Fibroblast of lung (primary cell): ENCODE measurements at regions not wholly inside any gene's neighbourhood (a gene's known extent, or its start where the extent isn't known, plus 50 kb on each side); places are given as distances from the start of the nearest gene placed in this dataset.

Experiments
- DNase-seq, 2 donors: peaks; one replicate each; pipeline versions ENCODE4 v3.0.0 to v3.0.0-alpha.2; 2010; ENCODE audit warnings: low read depth in 2 of 2
- H2AFZ ChIP-seq: 2 replicates; pipeline ENCODE4 v1.5.1; 2012; ENCODE audit warnings: low read length, control low read depth, inconsistent platforms
- H3K27ac ChIP-seq: 2 replicates; pipeline ENCODE4 v1.5.1; 2011; ENCODE audit warnings: low read length, control low read depth; ENCODE audit not compliant: insufficient read depth
- H3K27me3 ChIP-seq: 2 replicates; pipeline ENCODE4 v1.5.1; 2011; ENCODE audit warnings: mild to moderate bottlenecking, low read length; ENCODE audit not compliant: control insufficient read depth, insufficient read depth
- H3K36me3 ChIP-seq: 2 replicates; pipeline ENCODE4 v1.5.1; 2011; ENCODE audit warnings: low read length; ENCODE audit not compliant: control insufficient read depth, insufficient read depth
- H3K4me1 ChIP-seq: 2 replicates; pipeline ENCODE4 v1.5.1; 2011; ENCODE audit warnings: low read length; ENCODE audit not compliant: control insufficient read depth, insufficient read depth; ENCODE audit errors: extremely low read depth
- H3K4me2 ChIP-seq: 2 replicates; pipeline ENCODE4 v1.5.1; 2011; ENCODE audit warnings: low read length, control low read depth; ENCODE audit not compliant: insufficient read depth; ENCODE audit errors: extremely low read depth
- H3K4me3 ChIP-seq, 4 experiments: fragments of 200-600 bp in 1 of 4; sonication (generic) in 1 of 4; replicated peaks in 1 of 4; 2 replicates each; pipeline ENCODE4 v1.5.1; 2011 to 2016; ENCODE audit warnings: low read length in 4 of 4, low read depth in 3 of 4, mild to moderate bottlenecking in 3 of 4, control low read depth in 2 of 4, inconsistent platforms in 1 of 4, mixed read lengths in 1 of 4; ENCODE audit not compliant: insufficient read depth in 1 of 4; ENCODE audit errors: control extremely low read depth in 1 of 4
- H3K79me2 ChIP-seq: 2 replicates; pipeline ENCODE4 v1.5.1; 2012; ENCODE audit warnings: mild to moderate bottlenecking, low read length, inconsistent platforms; ENCODE audit not compliant: control insufficient read depth, insufficient read depth
- H3K9ac ChIP-seq: 2 replicates; pipeline ENCODE4 v1.5.1; 2011; ENCODE audit warnings: mild to moderate bottlenecking, low read length, control low read depth; ENCODE audit not compliant: insufficient read depth
- H3K9me3 ChIP-seq: 2 replicates; pipeline ENCODE4 v1.5.1; 2012; ENCODE audit warnings: low read depth, low read length; ENCODE audit not compliant: control insufficient read depth, insufficient read depth
- H4K20me1 ChIP-seq: 2 replicates; pipeline ENCODE4 v1.5.1; 2011; ENCODE audit warnings: low read length; ENCODE audit not compliant: control insufficient read depth, insufficient read depth; ENCODE audit errors: extremely low read depth
- CTCF ChIP-seq, 2 donors: IDR thresholded peaks in 1 of 2; conservative IDR thresholded peaks in 1 of 2; 1 replicate in 1 of 2; 2 replicates in 1 of 2; pipeline ENCODE4 v1.5.1; 2011 to 2012; ENCODE audit warnings: low read length in 2 of 2, control low read depth in 1 of 2, inconsistent platforms in 1 of 2, low read depth in 1 of 2, mild to moderate bottlenecking in 1 of 2
- EZH2 ChIP-seq: IDR thresholded peaks from 2 replicates; pipeline ENCODE4 v1.5.1; 2012; ENCODE audit warnings: low read length, control low read depth, mild to moderate bottlenecking; ENCODE audit errors: missing control alignments

- H3K9me3 ChIP-seq, result no peaks in the 10 kb centered on the region
- TF ChIP-seq EZH2 (no peak), CTCF (conservative IDR thresholded peaks at IDR 0.05 in 1 of 2, IDR thresholded peaks at IDR 0.05 in 1 of 2; ENCODE audit: low read depth in 1 of 2, low read length in 2 of 2) (no peak)
- no peak for DNase-seq
- no peaks in the 10 kb centered on the region for H3K36me3 ChIP-seq
- no peaks in the 10 kb centered on the region for H3K79me2 ChIP-seq
- no peaks in the 10 kb centered on the region for H4K20me1 ChIP-seq
- H3K4me1 ChIP-seq, result no peaks in the 10 kb centered on the region
- no peak overlapping the region for H3K4me3 ChIP-seq
- H2AFZ ChIP-seq, result no peak overlapping the region
- no peak overlapping the region for H3K9ac ChIP-seq
- H3K4me2 ChIP-seq, result no peak overlapping the region
- no peak overlapping the region for H3K27ac ChIP-seq
- no peaks in the 10 kb centered on the region for H3K27me3 ChIP-seq
Observed at GRCh38 chr13:46480131-46480530, 72.8 kb upstream of the LRCH1 start.

GRCh38 chr13:46479691-46480090 is 73.3 kb upstream of the LRCH1 start:
- Histone ChIP-seq H3K27me3 (no peaks in the 10 kb centered on the region), H3K4me3 (no peak overlapping the region), H2AFZ (no peak overlapping the region), H3K79me2 (no peaks in the 10 kb centered on the region), H3K27ac (no peak overlapping the region), H3K9me3 (no peaks in the 10 kb centered on the region), H3K4me2 (no peak overlapping the region), H3K9ac (no peak overlapping the region), H4K20me1 (no peaks in the 10 kb centered on the region), H3K4me1 (no peaks in the 10 kb centered on the region), H3K36me3 (no peaks in the 10 kb centered on the region)
- no peak for DNase-seq
- TF ChIP-seq EZH2, result no peak
- TF ChIP-seq CTCF (conservative IDR thresholded peaks at IDR 0.05 in 1 of 2, IDR thresholded peaks at IDR 0.05 in 1 of 2; ENCODE audit: low read depth in 1 of 2, low read length in 2 of 2), result no peak

- no peak overlapping the region for H3K4me3 ChIP-seq
- H3K9me3 ChIP-seq, result no peaks in the 10 kb centered on the region
- H2AFZ ChIP-seq, result no peak overlapping the region
- H3K36me3 ChIP-seq, result no peaks in the 10 kb centered on the region
- DNase-seq, result no peak
- no peaks in the 10 kb centered on the region for H3K27me3 ChIP-seq
- no peaks in the 10 kb centered on the region for H3K4me1 ChIP-seq
- no peak for TF ChIP-seq CTCF (conservative IDR thresholded peaks at IDR 0.05 in 1 of 2, IDR thresholded peaks at IDR 0.05 in 1 of 2; ENCODE audit: low read depth in 1 of 2, low read length in 2 of 2)
- no peak for TF ChIP-seq EZH2
- H3K79me2 ChIP-seq, result no peaks in the 10 kb centered on the region
- no peak overlapping the region for H3K27ac ChIP-seq
- no peaks in the 10 kb centered on the region for H4K20me1 ChIP-seq
- no peak overlapping the region for H3K9ac ChIP-seq
- H3K4me2 ChIP-seq, result no peak overlapping the region
Observed at GRCh38 chr13:46479283-46479682, 73.7 kb upstream of the LRCH1 start.
